LNCAP (cell line): ENCODE measurements at regions not wholly inside any gene's neighbourhood (a gene's known extent, or its start where the extent isn't known, plus 50 kb on each side); places are given as distances from the start of the nearest gene placed in this dataset.

Experiments used
- CTCF ChIP-seq: fragments of 450-650 bp; IDR thresholded peaks from 2 replicates; pipeline ENCODE4 v1.5.1; 2017; ENCODE audit warnings: mild to moderate bottlenecking

- no peak for TF ChIP-seq CTCF
Measured at GRCh38 chr2:16259010-16259409, 318.7 kb downstream of the MYCN start.

GRCh38 chr2:16258350-16258749 is 318.0 kb downstream of the MYCN start:
- TF ChIP-seq CTCF: no peak

GRCh38 chr2:16257322-16258028 is 317.1 kb downstream of the MYCN start:
- no peak for TF ChIP-seq CTCF

GRCh38 chr2:16256601-16257321 is 316.4 kb downstream of the MYCN start:
- TF ChIP-seq CTCF: no peak

GRCh38 chr2:16255120-16255519 is 314.8 kb downstream of the MYCN start:
- no peak for TF ChIP-seq CTCF

- no peak for TF ChIP-seq CTCF
Measured at GRCh38 chr2:16254356-16254965, 314.1 kb downstream of the MYCN start.

- no peak for TF ChIP-seq CTCF
Measured at GRCh38 chr2:16253291-16253690, 312.9 kb downstream of the MYCN start.
